D721Med (cell line): ENCODE measurements at regions not wholly inside any gene's neighbourhood (a gene's known extent, or its start where the extent isn't known, plus 50 kb on each side); places are given as distances from the start of the nearest gene placed in this dataset.
"Not testable (repeated sequence)": the region's sequence is repeated elsewhere in the genome, so short reads cannot be mapped to it uniquely, and the experiment has no call there.

Experiments used
- DNase-seq: peaks from one replicate; pipeline ENCODE4 v3.0.0; 2011; ENCODE audit warnings: low spot score; ENCODE audit not compliant: insufficient read length
- FAIRE-seq: peaks from 2 replicates; lab custom pipeline; 2011; peaks lifted over from hg19 to GRCh38; lab: Jason Lieb, UNC
- TF ChIP-seq, protein P1 (sequence below): IDR thresholded peaks from 2 replicates; pipeline ENCODE4 v1.5.1; 2012; ENCODE audit warnings: mild to moderate bottlenecking, control low read depth; ENCODE audit not compliant: insufficient read depth; ENCODE audit errors: missing control alignments

DNA sequence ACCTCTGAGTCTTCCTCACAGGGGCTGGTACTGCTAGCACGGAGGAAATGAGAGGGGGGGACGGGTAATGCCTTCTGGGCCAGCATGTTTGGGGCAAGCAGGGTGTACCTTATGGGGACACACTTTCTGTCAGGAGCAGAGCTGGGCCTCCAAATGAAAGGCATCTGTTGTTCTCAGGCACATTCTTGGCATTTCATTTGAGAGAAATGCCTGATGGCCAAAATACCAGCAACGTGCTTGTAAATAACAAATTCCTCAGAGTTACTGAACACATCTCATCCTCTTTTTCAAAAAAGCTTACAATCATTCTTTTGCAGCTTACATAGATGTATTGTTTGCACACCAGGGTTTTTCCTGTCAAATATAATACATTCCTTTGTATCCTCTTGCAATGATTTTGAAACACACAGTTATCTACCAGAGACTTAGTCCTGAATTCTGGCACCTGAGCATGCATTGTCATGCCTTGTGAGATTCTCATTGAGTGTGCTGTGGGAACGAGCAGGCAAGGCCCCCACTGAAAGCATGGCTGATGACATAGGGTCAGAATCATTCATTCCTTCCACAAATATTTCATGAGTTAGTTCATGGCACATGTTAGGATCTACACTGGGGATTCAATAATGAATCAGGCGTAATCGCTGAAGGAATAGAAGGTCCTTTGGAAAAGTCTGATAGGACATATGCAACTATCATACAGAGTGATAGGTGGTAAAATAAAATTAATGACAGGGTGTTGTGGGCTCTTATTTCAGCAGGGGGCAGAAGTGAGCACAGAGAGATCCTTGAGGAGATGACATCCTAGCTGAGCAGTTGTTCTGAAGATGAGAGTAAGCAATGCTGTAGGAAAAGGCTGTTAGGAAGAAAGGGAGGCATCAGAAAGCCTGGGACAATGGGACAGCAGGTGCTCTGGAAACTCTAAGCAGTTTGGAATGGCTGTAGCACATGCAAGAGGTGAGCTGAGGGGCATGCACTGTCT, 260.9 kb upstream of the TUT7 start:
- TF ChIP-seq, protein P1, sequence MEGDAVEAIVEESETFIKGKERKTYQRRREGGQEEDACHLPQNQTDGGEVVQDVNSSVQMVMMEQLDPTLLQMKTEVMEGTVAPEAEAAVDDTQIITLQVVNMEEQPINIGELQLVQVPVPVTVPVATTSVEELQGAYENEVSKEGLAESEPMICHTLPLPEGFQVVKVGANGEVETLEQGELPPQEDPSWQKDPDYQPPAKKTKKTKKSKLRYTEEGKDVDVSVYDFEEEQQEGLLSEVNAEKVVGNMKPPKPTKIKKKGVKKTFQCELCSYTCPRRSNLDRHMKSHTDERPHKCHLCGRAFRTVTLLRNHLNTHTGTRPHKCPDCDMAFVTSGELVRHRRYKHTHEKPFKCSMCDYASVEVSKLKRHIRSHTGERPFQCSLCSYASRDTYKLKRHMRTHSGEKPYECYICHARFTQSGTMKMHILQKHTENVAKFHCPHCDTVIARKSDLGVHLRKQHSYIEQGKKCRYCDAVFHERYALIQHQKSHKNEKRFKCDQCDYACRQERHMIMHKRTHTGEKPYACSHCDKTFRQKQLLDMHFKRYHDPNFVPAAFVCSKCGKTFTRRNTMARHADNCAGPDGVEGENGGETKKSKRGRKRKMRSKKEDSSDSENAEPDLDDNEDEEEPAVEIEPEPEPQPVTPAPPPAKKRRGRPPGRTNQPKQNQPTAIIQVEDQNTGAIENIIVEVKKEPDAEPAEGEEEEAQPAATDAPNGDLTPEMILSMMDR = peak; percentile 32
- DNase-seq = no peak
- no peak for FAIRE-seq

DNA sequence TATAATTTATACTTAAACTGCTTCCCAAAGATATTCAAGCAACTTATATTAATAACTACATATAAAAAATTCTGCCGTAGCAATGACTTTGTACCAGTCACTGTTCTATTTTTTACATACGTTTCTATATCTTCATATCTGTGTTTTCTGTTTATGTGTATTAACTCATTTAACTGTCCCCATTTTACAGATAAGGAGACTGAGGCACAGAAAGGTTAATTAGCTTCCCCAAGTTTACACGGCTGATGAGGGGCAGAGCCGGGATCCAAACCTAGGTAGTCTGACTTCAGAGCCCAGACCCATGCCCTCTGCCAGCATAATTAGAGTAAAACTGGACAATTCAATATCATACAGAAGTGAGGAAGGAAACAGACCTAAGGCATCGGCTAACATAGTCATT, 259.7 kb upstream of the TUT7 start:
- FAIRE-seq (no peak), DNase-seq (no peak)
- TF ChIP-seq, protein P1 = no peak

DNA sequence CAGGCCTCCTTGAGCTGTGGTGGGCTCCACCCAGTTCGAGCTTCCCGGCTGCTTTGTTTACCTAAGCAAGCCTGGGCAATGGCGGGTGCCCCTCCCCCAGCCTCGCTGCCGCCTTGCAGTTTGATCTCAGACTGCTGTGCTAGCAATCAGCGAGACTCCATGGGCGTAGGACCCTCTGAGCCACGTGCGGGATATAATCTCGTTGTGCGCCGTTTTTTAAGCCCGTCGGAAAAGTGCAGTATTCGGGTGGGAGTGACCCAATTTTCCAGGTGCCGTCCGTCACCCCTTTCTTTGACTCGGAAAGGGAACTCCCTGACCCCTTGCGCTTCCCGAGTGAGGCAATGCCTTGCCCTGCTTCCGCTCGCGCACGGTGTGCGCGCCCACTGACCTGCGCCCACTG, 257.3 kb upstream of the TUT7 start:
- not testable (repeated sequence) for FAIRE-seq

GRCh38 chr9:86605303-86605702, 251.1 kb upstream of the TUT7 start:
- DNase-seq (no peak), FAIRE-seq (no peak)
- TF ChIP-seq, protein P1 = no peak

More for the DNA sequence above, 257.3 kb upstream of the TUT7 start:
- not testable (repeated sequence) for DNase-seq

DNA sequence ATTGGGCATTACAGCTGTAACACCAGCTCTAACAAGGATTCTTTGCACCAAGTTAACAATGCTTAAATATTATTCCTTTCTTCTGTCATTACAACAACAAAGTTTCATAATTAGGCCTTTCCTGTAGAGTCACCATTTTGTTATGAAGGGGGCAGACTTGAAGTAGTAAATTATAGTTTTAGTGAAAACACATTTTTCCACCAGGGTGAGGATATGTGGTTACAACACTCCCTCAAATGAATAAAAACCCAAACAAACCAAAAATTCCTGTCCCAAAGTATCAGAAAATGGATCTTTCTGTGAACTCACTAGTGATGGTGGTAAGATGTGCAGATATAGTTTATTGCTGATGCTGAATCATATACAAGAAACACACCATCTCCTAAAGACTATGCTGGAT, 250.5 kb upstream of the TUT7 start:
- FAIRE-seq = no peak
- DNase-seq = no peak
- TF ChIP-seq, protein P1 = no peak

GRCh38 chr9:86602715-86603114, 248.5 kb upstream of the TUT7 start:
- TF ChIP-seq, protein P1 = no peak

DNA sequence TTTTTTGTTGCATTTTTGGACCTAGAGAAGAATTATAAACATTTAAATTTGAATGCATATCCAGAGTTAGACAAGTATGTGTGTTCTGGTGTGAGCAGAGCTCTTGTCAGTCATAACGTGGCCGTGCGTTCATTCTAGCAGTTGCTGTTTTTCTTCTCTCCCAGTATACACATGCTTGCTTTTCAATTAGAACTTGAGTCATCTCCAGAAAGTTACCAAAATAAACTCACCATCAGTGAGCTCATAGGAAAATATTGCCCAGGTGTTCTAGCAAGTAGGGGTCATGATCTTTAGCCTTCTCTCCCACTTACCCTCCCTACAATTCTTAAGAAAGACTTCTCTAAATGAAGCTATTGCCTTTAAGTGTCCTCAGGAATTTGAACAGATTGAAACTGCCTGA, 247.5 kb upstream of the TUT7 start:
- TF ChIP-seq, protein P1 = no peak
- DNase-seq = no peak
- FAIRE-seq = no peak

More at GRCh38 chr9:86602715-86603114, 248.5 kb upstream of the TUT7 start:
- no peak for FAIRE-seq
- DNase-seq = no peak
